Stimulated activated CD4-positive, alpha-beta T cell treated with anti-CD3 and anti-CD28 coated beads, Interleukin-12 subunit alpha, Interleukin-12 subunit beta, amount 100 ng/mL, for 4 hours (primary cell): ENCODE measurements at regions not wholly inside any gene's neighbourhood (a gene's known extent, or its start where the extent isn't known, plus 50 kb on each side); places are given as distances from the start of the nearest gene placed in this dataset.
"Not testable (repeated sequence)": the region's sequence is repeated elsewhere in the genome, so short reads cannot be mapped to it uniquely, and the experiment has no call there.

ENCODE experiments used
- DNase-seq: peaks from one replicate; pipeline ENCODE4 v3.0.0-alpha.2; 2020

GRCh38 chr2:7324706-7325105 is 407.5 kb downstream of the RNF144A start:
- DNase-seq: no peak

GRCh38 chr2:7325186-7325585 is 408.0 kb downstream of the RNF144A start:
- DNase-seq: no peak

GRCh38 chr2:7329465-7329864 is 412.3 kb downstream of the RNF144A start:
- no peak for DNase-seq

GRCh38 chr2:7333189-7333765 is 416.1 kb downstream of the RNF144A start:
- no peak for DNase-seq

GRCh38 chr2:7333960-7334493 is 416.8 kb downstream of the RNF144A start:
- DNase-seq: no peak

GRCh38 chr2:7338961-7339360 is 421.7 kb downstream of the RNF144A start:
- DNase-seq: no peak

- no peak for DNase-seq
These were observed 429.1 kb downstream of the RNF144A start for GRCh38 chr2:7346336-7346735.

- no peak for DNase-seq
These were observed 431.5 kb downstream of the RNF144A start for GRCh38 chr2:7348761-7349160.

GRCh38 chr2:7352191-7352590 is 435.0 kb downstream of the RNF144A start:
- DNase-seq: no peak

GRCh38 chr2:7353571-7353970 is 436.4 kb downstream of the RNF144A start:
- DNase-seq: no peak

- DNase-seq: no peak
These were observed 438.6 kb downstream of the RNF144A start for GRCh38 chr2:7355781-7356180.

GRCh38 chr2:7356909-7357584 is 439.8 kb downstream of the RNF144A start:
- no peak for DNase-seq

GRCh38 chr2:7357993-7358392 is 440.8 kb downstream of the RNF144A start:
- DNase-seq: no peak

- DNase-seq: no peak
These were observed 441.7 kb downstream of the RNF144A start for GRCh38 chr2:7358865-7359447.

GRCh38 chr2:7363906-7364305 is 446.7 kb downstream of the RNF144A start:
- no peak for DNase-seq

- DNase-seq: no peak
These were observed 451.0 kb downstream of the RNF144A start for GRCh38 chr2:7368211-7368610.

GRCh38 chr2:7373156-7373555 is 455.9 kb downstream of the RNF144A start:
- no peak for DNase-seq

- no peak for DNase-seq
These were observed 458.7 kb downstream of the RNF144A start for GRCh38 chr2:7375901-7376300.

- no peak for DNase-seq
These were observed 460.8 kb downstream of the RNF144A start for GRCh38 chr2:7377916-7378569.

- no peak for DNase-seq
These were observed 461.4 kb downstream of the RNF144A start for GRCh38 chr2:7378591-7378990.

GRCh38 chr2:7379799-7380198 is 462.6 kb downstream of the RNF144A start:
- DNase-seq: no peak

- no peak for DNase-seq
These were observed 467.6 kb downstream of the RNF144A start for GRCh38 chr2:7384773-7385349.

GRCh38 chr2:7390311-7390710 is 473.1 kb downstream of the RNF144A start:
- DNase-seq: not testable (repeated sequence)
